ENCODE measurements at regions not wholly inside any gene's neighbourhood (a gene's known extent, or its start where the extent isn't known, plus 50 kb on each side); places are given as distances from the start of the nearest gene placed in this dataset.

GRCh38 chr20:12660918-12661317 lies 347.9 kb upstream of the SPTLC3 start:
- no peak for TF ChIP-seq CTCF (IDR thresholded peaks at IDR 0.05)
- no peak for TF ChIP-seq POLR2A (IDR thresholded peaks at IDR 0.05)
- no peak for DNase-seq
- H3K27me3 ChIP-seq = no peaks in the 10 kb centered on the region
- no peaks in the 10 kb centered on the region for H3K4me1 ChIP-seq
- H3K9me3 ChIP-seq = no peaks in the 10 kb centered on the region
- intact Hi-C loops (cut with DNase I) = no loop called here
- no peak overlapping the region for H3K4me3 ChIP-seq
- H3K27ac ChIP-seq = no peak overlapping the region
- H3K36me3 ChIP-seq = no peaks in the 10 kb centered on the region
- WGBS, 2 donors = 48 to 66% methylated on average over 2 of the region's 2 CpGs

- Histone ChIP-seq H3K9me3 (no peaks in the 10 kb centered on the region), H3K36me3 (no peaks in the 10 kb centered on the region), H3K4me3 (no peak overlapping the region), H3K27me3 (no peaks in the 10 kb centered on the region), H3K4me1 (no peaks in the 10 kb centered on the region), H3K27ac (no peak overlapping the region)
- intact Hi-C loops (cut with DNase I) = no loop called here
- no peak for TF ChIP-seq CTCF (IDR thresholded peaks at IDR 0.05)
- TF ChIP-seq POLR2A (IDR thresholded peaks at IDR 0.05) = no peak
- 46 to 69% methylated on average over 1 of the region's 1 CpG for WGBS, 2 donors
- DNase-seq = no peak
Measured at GRCh38 chr20:12670301-12670700, 338.5 kb upstream of the SPTLC3 start.

GRCh38 chr20:12673352-12673751 lies 335.4 kb upstream of the SPTLC3 start:
- intact Hi-C loops (cut with DNase I) = no loop called here
- Histone ChIP-seq H3K9me3 (no peaks in the 10 kb centered on the region), H3K4me3 (no peak overlapping the region), H3K27me3 (no peaks in the 10 kb centered on the region), H3K27ac (no peak overlapping the region), H3K4me1 (no peaks in the 10 kb centered on the region), H3K36me3 (no peaks in the 10 kb centered on the region)
- no peak for TF ChIP-seq POLR2A (IDR thresholded peaks at IDR 0.05)
- no peak for TF ChIP-seq CTCF (IDR thresholded peaks at IDR 0.05)
- DNase-seq = no peak
- WGBS, 2 donors = 42 to 61% methylated on average over 5 of the region's 5 CpGs

GRCh38 chr20:12677925-12678324 lies 330.8 kb upstream of the SPTLC3 start:
- Histone ChIP-seq H3K4me1 (no peaks in the 10 kb centered on the region), H3K36me3 (no peaks in the 10 kb centered on the region), H3K4me3 (no peak overlapping the region), H3K9me3 (no peaks in the 10 kb centered on the region), H3K27ac (no peak overlapping the region), H3K27me3 (no peaks in the 10 kb centered on the region)
- no peak for TF ChIP-seq CTCF (IDR thresholded peaks at IDR 0.05)
- no peak for TF ChIP-seq POLR2A (IDR thresholded peaks at IDR 0.05)
- 45 to 63% methylated on average over 1 of the region's 1 CpG for WGBS, 2 donors
- intact Hi-C loops (cut with DNase I) = no loop called here
- DNase-seq = no peak

GRCh38 chr20:12679447-12679846 lies 329.3 kb upstream of the SPTLC3 start:
- WGBS, 2 donors = 84 to 100% methylated on average over 1 of the region's 1 CpG
- DNase-seq = no peak
- Histone ChIP-seq H3K27ac (no peak overlapping the region), H3K36me3 (no peaks in the 10 kb centered on the region), H3K9me3 (no peaks in the 10 kb centered on the region), H3K4me3 (no peak overlapping the region), H3K4me1 (no peaks in the 10 kb centered on the region), H3K27me3 (no peaks in the 10 kb centered on the region)
- intact Hi-C loops (cut with DNase I) = no loop called here
- TF ChIP-seq POLR2A (IDR thresholded peaks at IDR 0.05) (no peak), CTCF (IDR thresholded peaks at IDR 0.05) (no peak)
